ENCODE measurements at regions not wholly inside any gene's neighbourhood (a gene's known extent, or its start where the extent isn't known, plus 50 kb on each side); places are given as distances from the start of the nearest gene placed in this dataset.
"Not testable (repeated sequence)": the region's sequence is repeated elsewhere in the genome, so short reads cannot be mapped to it uniquely, and the experiment has no call there.

DNA sequence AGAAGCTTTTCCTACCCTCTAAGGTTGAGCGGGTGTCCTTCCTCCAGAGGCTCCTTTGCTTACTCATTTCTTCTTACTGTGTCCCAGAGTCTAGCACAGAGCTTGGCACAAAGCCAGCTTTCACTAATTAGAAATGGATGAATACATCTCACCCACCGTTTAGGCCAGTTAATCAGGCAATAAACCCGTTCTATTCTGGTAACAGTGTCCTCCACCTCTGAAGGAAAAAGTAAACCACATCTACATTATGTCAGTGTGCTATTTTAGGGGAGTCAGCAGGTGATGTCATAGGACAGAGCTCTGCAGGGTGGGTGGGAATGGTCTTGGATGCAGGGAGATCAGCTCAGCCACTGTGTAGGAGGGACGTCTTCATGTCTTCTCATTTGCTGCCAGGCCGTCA is 109.2 kb downstream of the OSTF1 start:
- intact Hi-C loops (cut with DNase I) = no loop called here
- ATAC-seq (no peak), DNase-seq (ENCODE audit: low spot score) (no peak)

GRCh38 chr9:75198436-75198835 is 110.1 kb downstream of the OSTF1 start:
- intact Hi-C loops (cut with DNase I) = no loop called here
- DNase-seq (ENCODE audit: low spot score) = no peak
- no peak for ATAC-seq

- DNase-seq (ENCODE audit: low spot score) = no peak
- no peak for ATAC-seq
- intact Hi-C loops (cut with DNase I) = no loop called here
Observed at GRCh38 chr9:75200892-75201470, 112.7 kb downstream of the OSTF1 start.

DNA sequence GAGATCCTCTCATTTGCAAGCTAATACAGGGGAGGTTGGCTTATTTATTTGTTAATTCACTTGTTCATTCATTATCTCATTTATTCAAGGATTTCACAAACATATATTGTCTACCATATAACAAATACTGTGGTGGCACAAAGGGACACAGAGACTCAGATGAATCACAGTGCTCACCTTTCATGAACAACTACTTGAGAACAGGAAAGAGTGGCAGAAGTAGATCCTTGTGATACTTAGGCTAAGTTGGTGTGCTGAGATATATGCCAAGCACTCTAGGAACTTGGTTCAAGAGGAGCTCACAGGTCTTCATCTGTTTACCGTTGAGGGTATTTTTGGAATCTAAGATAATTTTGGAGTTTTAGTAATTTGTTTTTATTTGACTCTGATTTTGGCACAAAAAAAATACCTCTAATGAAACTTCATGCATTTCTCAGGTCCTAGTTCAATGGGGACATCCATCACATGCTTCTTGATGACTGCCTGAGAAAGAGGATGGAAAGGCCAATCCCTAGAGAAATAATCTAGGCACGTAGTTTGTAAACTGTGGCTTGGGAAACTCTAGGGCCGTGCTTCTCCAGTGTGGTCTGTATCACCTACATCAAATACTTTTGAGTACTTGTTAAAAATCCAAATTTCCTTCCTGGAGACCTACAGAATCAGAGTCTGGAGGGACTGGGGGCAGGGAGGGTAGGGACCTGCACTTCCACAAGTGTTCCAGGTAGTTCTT is 113.3 kb downstream of the OSTF1 start:
- intact Hi-C loops (cut with DNase I) = no loop called here
- ATAC-seq = no peak
- DNase-seq (ENCODE audit: low spot score) = no peak

GRCh38 chr9:75207997-75208396 is 119.7 kb downstream of the OSTF1 start:
- intact Hi-C loops (cut with DNase I); DNase-seq (ENCODE audit: low spot score): not testable (repeated sequence)

DNA sequence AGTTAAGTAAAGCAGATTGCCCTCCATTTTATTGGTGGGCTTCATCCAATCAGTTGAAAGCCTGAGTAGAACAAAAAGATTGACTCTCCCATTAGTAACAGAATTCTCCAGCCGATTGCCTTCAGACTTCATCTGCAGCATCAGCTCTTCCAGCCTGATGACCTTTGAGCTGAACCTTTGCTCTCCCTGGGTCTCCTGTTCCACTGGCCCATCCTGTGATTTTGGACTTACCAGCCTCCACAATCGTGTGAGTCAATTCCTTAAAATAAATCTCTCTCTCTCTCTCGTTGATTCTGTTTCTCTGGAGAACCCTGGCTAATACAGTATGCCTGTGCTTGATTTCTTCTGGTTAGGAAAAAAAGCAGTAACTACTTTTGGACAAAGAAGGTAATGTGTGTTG is 121.9 kb downstream of the OSTF1 start:
- no peak for ATAC-seq
- intact Hi-C loops (cut with DNase I) = no loop called here

More at GRCh38 chr9:75207997-75208396, 119.7 kb downstream of the OSTF1 start:
- not testable (repeated sequence) for ATAC-seq

DNA sequence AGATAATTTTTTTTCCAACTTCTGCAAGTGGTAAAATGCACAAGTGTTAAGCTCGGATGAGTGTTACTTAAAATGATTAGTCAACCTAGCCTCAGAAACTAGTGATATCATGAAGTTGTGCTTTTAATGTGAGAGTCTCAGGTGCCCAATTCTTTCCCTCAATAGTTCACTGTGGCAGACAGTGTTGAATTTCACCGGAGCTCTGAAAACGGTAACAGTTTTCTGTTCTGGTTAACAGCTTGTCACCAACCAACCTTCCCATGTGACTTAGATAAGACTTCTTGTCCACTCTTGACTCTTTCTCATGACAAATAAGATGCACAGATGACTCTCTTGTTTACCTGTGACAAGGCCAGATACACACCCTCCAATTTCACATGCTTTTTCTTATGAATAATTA is 125.5 kb downstream of the OSTF1 start:
- intact Hi-C loops (cut with DNase I) = no loop called here
- ATAC-seq = no peak
- no peak for DNase-seq (ENCODE audit: low spot score)

More for the DNA sequence above, 121.9 kb downstream of the OSTF1 start:
- DNase-seq (ENCODE audit: low spot score) = no peak

GRCh38 chr9:75226403-75227139 is 138.3 kb downstream of the OSTF1 start:
- intact Hi-C loops (cut with DNase I) = no loop called here
- no peak for DNase-seq (ENCODE audit: low spot score)
- no peak for ATAC-seq

GRCh38 chr9:75228893-75229292 is 140.6 kb downstream of the OSTF1 start:
- no peak for ATAC-seq
- intact Hi-C loops (cut with DNase I) = no loop called here
- no peak for DNase-seq (ENCODE audit: low spot score)

- DNase-seq (ENCODE audit: low spot score) (no peak), ATAC-seq (peak; percentile 52)
- intact Hi-C loops (cut with DNase I) = no loop called here
Observed at GRCh38 chr9:75229605-75230332, 141.5 kb downstream of the OSTF1 start.

GRCh38 chr9:75230469-75230868 is 142.2 kb downstream of the OSTF1 start:
- DNase-seq (ENCODE audit: low spot score) (no peak), ATAC-seq (no peak)
- intact Hi-C loops (cut with DNase I) = no loop called here

GRCh38 chr9:75231167-75231566 is 142.9 kb downstream of the OSTF1 start:
- ATAC-seq (no peak), DNase-seq (ENCODE audit: low spot score) (no peak)
- intact Hi-C loops (cut with DNase I) = no loop called here

DNA sequence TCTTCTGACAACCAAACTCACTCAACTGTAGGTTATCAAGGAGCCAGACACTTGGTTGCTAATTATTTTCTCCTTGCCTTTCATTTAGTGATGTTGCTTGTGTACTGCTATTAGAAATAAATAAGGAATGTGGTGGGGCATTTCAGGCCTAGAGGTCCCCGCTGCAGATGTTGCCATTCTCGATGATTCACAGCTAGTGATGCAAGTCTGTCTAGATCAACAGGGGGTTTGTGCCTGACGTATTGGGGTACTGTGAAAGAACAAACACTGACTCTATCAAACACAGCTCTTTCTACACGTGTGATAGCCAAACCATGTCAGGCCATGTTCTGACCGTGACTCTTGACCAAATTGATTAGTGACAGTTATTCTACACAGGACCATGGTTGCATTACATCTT is 144.7 kb downstream of the OSTF1 start:
- ATAC-seq = no peak
- DNase-seq (ENCODE audit: low spot score) = no peak
- intact Hi-C loops (cut with DNase I) = no loop called here

DNA sequence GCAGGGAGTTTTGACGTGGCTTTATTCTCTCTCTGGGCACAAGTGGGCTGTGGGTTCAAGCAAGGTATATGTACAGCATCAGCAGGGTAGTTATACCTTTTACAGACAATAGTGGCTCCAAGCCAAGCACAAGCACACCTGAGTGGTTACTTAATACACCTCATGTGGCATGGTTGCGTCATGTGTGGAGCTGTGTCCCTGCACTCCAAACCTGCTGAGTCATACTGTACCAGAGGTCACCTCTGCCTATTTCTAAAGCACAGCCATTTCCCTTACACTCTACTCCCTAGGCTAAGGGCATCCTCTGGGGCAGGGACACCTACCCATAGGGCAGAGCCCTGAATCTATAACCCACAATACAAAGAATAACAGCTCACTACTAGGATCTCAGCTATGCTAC is 147.3 kb downstream of the OSTF1 start:
- no peak for DNase-seq (ENCODE audit: low spot score)
- no peak for ATAC-seq
- intact Hi-C loops (cut with DNase I) = no loop called here

GRCh38 chr9:75238311-75238976 is 150.1 kb downstream of the OSTF1 start:
- ATAC-seq (peak; percentile 52), DNase-seq (ENCODE audit: low spot score) (no peak)
- intact Hi-C loops (cut with DNase I) = no loop called here

GRCh38 chr9:75239176-75239575 is 150.9 kb downstream of the OSTF1 start:
- ATAC-seq = no peak
- no peak for DNase-seq (ENCODE audit: low spot score)
- intact Hi-C loops (cut with DNase I) = no loop called here

GRCh38 chr9:75242426-75242825 is 154.1 kb downstream of the OSTF1 start:
- intact Hi-C loops (cut with DNase I) = no loop called here
- DNase-seq (ENCODE audit: low spot score) = no peak
- ATAC-seq = no peak

DNA sequence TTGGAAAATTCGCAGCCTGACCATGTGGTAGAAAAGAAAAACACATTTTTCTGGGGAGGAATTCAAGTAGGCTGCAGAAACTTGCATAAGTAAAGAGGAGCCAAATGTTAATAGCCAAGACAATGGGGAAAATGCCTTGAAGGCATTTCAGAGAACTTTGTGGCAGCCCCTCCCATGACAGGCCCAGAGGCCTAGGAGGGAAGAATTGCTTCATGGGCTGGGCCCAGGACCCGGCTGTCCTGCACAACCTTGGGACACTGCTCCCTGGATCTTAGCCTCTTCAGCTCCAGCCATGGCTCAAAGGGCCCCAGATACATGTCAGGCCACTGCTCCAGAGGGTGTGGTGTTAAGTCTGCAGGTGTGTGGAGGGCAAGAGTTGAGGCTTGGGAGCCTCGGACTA is 158.6 kb downstream of the OSTF1 start:
- intact Hi-C loops (cut with DNase I) = no loop called here
- ATAC-seq = no peak

GRCh38 chr9:75265525-75265972 is 177.2 kb downstream of the OSTF1 start:
- DNase-seq (ENCODE audit: low spot score) = no peak
- intact Hi-C loops (cut with DNase I) = no loop called here
- ATAC-seq = peak; percentile 78

More for the DNA sequence above, 158.6 kb downstream of the OSTF1 start:
- no peak for DNase-seq (ENCODE audit: low spot score)

Data from sciatic nerve (tissue), 2 donors.